ENCODE measurements at regions not wholly inside any gene's neighbourhood (a gene's known extent, or its start where the extent isn't known, plus 50 kb on each side); places are given as distances from the start of the nearest gene placed in this dataset.

- H3K27me3 ChIP-seq = no peaks in the 10 kb centered on the region
- no peaks in the 10 kb centered on the region for H3K36me3 ChIP-seq
- TF ChIP-seq EP300 (IDR thresholded peaks at IDR 0.05) (no peak), POLR2A (IDR thresholded peaks at IDR 0.05; ENCODE audit: low read depth) (no peak), POLR2AphosphoS5 (IDR thresholded peaks at IDR 0.05) (no peak), CTCF (IDR thresholded peaks at IDR 0.05) (no peak)
- H3K4me1 ChIP-seq = peaks cover 0 to 4% (median 0%) of the 10 kb centered on the region in 4 donors
- H3K9me3 ChIP-seq = no peaks in the 10 kb centered on the region
- intact Hi-C loops (cut with DNase I) = no loop called here
- H3K27ac ChIP-seq (replicated peaks in 1 of 4) = no peak overlapping the region
- no peak for DNase-seq (ENCODE audit: extremely low spot score)
- no peak overlapping the region for H3K4me3 ChIP-seq
- WGBS = 91% methylated on average over 1 of the region's 1 CpG
Measured at GRCh38 chr3:94331831-94332230, 269.0 kb downstream of the NSUN3 start.

- WGBS = 62% methylated on average over 4 of the region's 4 CpGs
- Histone ChIP-seq H3K27me3 (no peaks in the 10 kb centered on the region), H3K4me1 (peaks cover 0 to 4% (median 0%) of the 10 kb centered on the region in 4 donors), H3K4me3 (no peak overlapping the region), H3K9me3 (no peaks in the 10 kb centered on the region), H3K27ac (replicated peaks in 1 of 4) (no peak overlapping the region), H3K36me3 (no peaks in the 10 kb centered on the region)
- no peak for TF ChIP-seq POLR2A (IDR thresholded peaks at IDR 0.05; ENCODE audit: low read depth)
- peak; percentile 33 to 56 (median 41) for TF ChIP-seq CTCF (IDR thresholded peaks at IDR 0.05)
- no peak for DNase-seq (ENCODE audit: extremely low spot score)
- intact Hi-C loops (cut with DNase I) = no loop called here
Measured at GRCh38 chr3:94336046-94336753, 273.3 kb downstream of the NSUN3 start.

GRCh38 chr3:94345101-94345500, 282.2 kb downstream of the NSUN3 start:
- Histone ChIP-seq H3K9me3 (no peaks in the 10 kb centered on the region), H3K27me3 (no peaks in the 10 kb centered on the region), H3K4me1 (peaks cover 0 to 7% (median 0%) of the 10 kb centered on the region in 4 donors), H3K36me3 (no peaks in the 10 kb centered on the region), H3K4me3 (no peak overlapping the region), H3K27ac (replicated peaks in 1 of 4) (no peak overlapping the region)
- no peak for DNase-seq (ENCODE audit: extremely low spot score)
- no peak for TF ChIP-seq POLR2AphosphoS5 (IDR thresholded peaks at IDR 0.05)
- no peak for TF ChIP-seq POLR2A (IDR thresholded peaks at IDR 0.05; ENCODE audit: low read depth)
- no peak for TF ChIP-seq CTCF (IDR thresholded peaks at IDR 0.05)
- TF ChIP-seq EP300 (IDR thresholded peaks at IDR 0.05) = no peak
- intact Hi-C loops (cut with DNase I) = no loop called here
- WGBS = 92% methylated on average over 13 of the region's 13 CpGs

GRCh38 chr3:94349310-94349878, 286.5 kb downstream of the NSUN3 start:
- WGBS = 88% methylated on average over 4 of the region's 4 CpGs
- no peaks in the 10 kb centered on the region for H3K27me3 ChIP-seq
- H3K9me3 ChIP-seq = no peaks in the 10 kb centered on the region
- intact Hi-C loops (cut with DNase I) = no loop called here
- no peak for DNase-seq (ENCODE audit: extremely low spot score)
- no peak overlapping the region for H3K27ac ChIP-seq (replicated peaks in 1 of 4)
- TF ChIP-seq CTCF (IDR thresholded peaks at IDR 0.05) (no peak), POLR2AphosphoS5 (IDR thresholded peaks at IDR 0.05) (no peak), EP300 (IDR thresholded peaks at IDR 0.05) (no peak), POLR2A (IDR thresholded peaks at IDR 0.05; ENCODE audit: low read depth) (no peak)
- H3K4me3 ChIP-seq = no peak overlapping the region
- no peaks in the 10 kb centered on the region for H3K36me3 ChIP-seq
- peaks cover 0 to 7% (median 0%) of the 10 kb centered on the region in 4 donors for H3K4me1 ChIP-seq
